ENCODE measurements at regions not wholly inside any gene's neighbourhood (a gene's known extent, or its start where the extent isn't known, plus 50 kb on each side); places are given as distances from the start of the nearest gene placed in this dataset.

DNA sequence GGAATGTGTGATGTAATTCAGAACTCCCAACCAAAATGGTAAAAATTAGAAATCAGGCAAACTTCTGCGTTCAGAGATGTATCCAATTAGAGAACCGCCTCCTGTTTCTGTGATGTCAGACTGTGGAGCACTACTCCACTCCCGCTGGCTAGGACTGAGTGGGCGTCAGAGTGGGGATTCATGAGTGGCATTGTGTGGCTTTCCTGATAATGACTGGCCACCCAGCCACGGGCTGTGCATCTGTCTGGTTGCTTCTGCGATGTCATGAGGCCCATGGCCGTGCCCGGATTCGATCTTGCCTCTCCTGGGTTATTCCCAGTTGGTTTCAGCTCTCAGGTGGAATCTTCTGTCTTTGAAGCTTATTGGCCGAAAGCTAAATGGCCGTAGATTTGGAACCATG is 87.1 kb upstream of the KCNA1 start:
- Histone ChIP-seq H3K27ac (no peak overlapping the region), H3K27me3 (peaks cover 0 to 14% of the 10 kb centered on the region in 2 donors), H3K4me1 (no peaks in the 10 kb centered on the region), H3K36me3 (no peaks in the 10 kb centered on the region), H3K4me3 (no peak overlapping the region), H3K9me3 (no peaks in the 10 kb centered on the region)
- DNase-seq (no peak), ATAC-seq (no peak)
- no peak for TF ChIP-seq CTCF (IDR thresholded peaks at IDR 0.05)
- intact Hi-C loops (cut with DNase I) = no loop called here

GRCh38 chr12:4824380-4824779 is 85.3 kb upstream of the KCNA1 start:
- intact Hi-C loops (cut with DNase I) = no loop called here
- no peak overlapping the region for H3K4me3 ChIP-seq
- no peaks in the 10 kb centered on the region for H3K9me3 ChIP-seq
- DNase-seq = no peak
- H3K27ac ChIP-seq = no peak overlapping the region
- ATAC-seq = no peak
- no peak for TF ChIP-seq CTCF (IDR thresholded peaks at IDR 0.05)
- H3K27me3 ChIP-seq = peaks cover 0 to 21% of the 10 kb centered on the region in 2 donors
- no peaks in the 10 kb centered on the region for H3K36me3 ChIP-seq
- H3K4me1 ChIP-seq = no peaks in the 10 kb centered on the region

DNA sequence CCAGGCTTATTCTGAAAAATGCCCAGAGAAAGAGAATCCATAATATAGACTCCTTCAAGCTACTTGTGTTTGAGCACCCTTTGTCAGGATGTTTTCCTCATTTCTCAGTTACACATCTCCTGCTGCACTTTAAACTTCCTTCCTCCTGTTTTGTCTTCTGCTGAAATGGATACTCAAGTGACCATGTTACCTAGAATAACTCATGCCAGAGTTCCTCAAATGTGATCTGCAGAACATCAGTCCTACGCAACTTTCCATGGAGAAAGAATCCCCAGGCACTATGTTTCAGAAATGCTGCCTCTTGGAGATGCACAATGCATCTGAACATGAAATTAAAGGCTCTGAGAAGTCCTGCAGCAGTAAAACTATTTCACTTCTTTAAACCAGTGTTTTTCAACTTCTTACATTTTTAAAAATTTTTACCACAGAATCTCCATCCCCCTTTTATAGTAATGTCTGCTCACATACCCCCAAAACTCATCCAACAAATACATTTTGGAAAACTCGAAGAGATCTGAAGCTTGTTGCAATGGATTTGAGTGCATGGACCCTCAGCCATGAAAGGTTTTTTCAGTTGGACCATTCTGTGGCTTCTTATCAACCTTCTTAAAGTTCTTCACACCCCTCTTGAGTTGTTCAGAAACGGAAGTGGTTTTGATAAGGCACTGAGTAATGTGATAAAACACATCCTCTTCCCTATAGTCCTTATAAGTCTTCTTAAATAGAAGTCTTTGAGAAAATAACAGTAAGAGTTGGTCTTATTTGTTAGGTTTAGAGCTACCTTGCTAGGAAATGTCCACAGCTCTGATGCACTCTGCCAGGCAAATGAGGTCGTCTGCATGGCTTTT is 84.5 kb upstream of the KCNA1 start:
- ATAC-seq = no peak

DNA sequence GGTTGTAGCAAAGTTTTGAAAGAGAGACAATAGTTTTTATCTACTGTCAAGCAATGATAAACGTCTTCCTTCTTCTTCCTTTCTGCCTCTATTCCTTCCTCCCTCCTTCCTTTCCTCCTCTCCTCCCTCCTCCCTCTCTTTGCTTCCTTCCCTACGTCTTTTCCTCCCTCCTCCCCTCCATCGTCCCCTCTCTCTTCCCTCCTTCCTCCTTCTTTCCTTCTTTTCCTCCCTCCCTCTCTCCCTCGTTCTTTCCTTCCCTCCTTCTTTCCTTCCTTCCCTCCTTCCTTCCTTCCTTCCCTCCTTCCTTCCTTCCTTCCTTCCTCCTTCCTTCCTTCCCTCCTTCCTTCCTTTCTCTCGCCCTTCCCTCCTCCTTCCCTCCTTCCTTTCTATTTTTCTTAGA is 82.8 kb upstream of the KCNA1 start:
- no peak for DNase-seq
- H3K9me3 ChIP-seq = no peaks in the 10 kb centered on the region
- peaks cover 0 to 44% of the 10 kb centered on the region in 2 donors for H3K27me3 ChIP-seq
- H3K4me1 ChIP-seq = no peaks in the 10 kb centered on the region
- intact Hi-C loops (cut with DNase I) = no loop called here
- H3K27ac ChIP-seq = no peak overlapping the region
- H3K4me3 ChIP-seq = no peak overlapping the region
- TF ChIP-seq CTCF (IDR thresholded peaks at IDR 0.05) = no peak
- ATAC-seq = no peak
- no peaks in the 10 kb centered on the region for H3K36me3 ChIP-seq

More for the DNA sequence above, 84.5 kb upstream of the KCNA1 start:
- no peak for DNase-seq
- H3K27me3 ChIP-seq = peaks cover 0 to 27% of the 10 kb centered on the region in 2 donors
- intact Hi-C loops (cut with DNase I) = no loop called here
- H3K4me1 ChIP-seq = no peaks in the 10 kb centered on the region
- TF ChIP-seq CTCF (IDR thresholded peaks at IDR 0.05) = no peak
- no peaks in the 10 kb centered on the region for H3K9me3 ChIP-seq
- H3K4me3 ChIP-seq = no peak overlapping the region
- no peaks in the 10 kb centered on the region for H3K36me3 ChIP-seq
- no peak overlapping the region for H3K27ac ChIP-seq

- H3K27ac ChIP-seq = no peak overlapping the region
- H3K4me1 ChIP-seq = no peaks in the 10 kb centered on the region
- no peaks in the 10 kb centered on the region for H3K36me3 ChIP-seq
- intact Hi-C loops (cut with DNase I) = no loop called here
- no peak for TF ChIP-seq CTCF (IDR thresholded peaks at IDR 0.05)
- no peak overlapping the region for H3K4me3 ChIP-seq
- DNase-seq (no peak), ATAC-seq (no peak)
- peaks cover 0 to 55% of the 10 kb centered on the region in 2 donors for H3K27me3 ChIP-seq
- H3K9me3 ChIP-seq = peaks cover 0 to 4% of the 10 kb centered on the region in 2 donors
Measured at GRCh38 chr12:4828176-4828575, 81.5 kb upstream of the KCNA1 start.

All from left lung (tissue), 4 donors.